Transverse colon (tissue), 4 donors: ENCODE measurements at regions not wholly inside any gene's neighbourhood (a gene's known extent, or its start where the extent isn't known, plus 50 kb on each side); places are given as distances from the start of the nearest gene placed in this dataset.

Experiments
- DNase-seq: peaks from one replicate; pipeline ENCODE4 v3.0.0-alpha.2; 2019
- H3K27ac ChIP-seq, 4 donors: fragments of 200-600 bp; sonication (generic); 2 replicates each; pipeline ENCODE4 v1.5.1; 2016 to 2018; ENCODE audit warnings: inconsistent platforms in 4 of 4
- H3K27me3 ChIP-seq: fragments of 200-600 bp; sonication (generic); 2 replicates; pipeline ENCODE4 v1.5.1; 2017; ENCODE audit warnings: inconsistent platforms
- H3K36me3 ChIP-seq, 4 donors: fragments of 200-600 bp; sonication (generic); 2 replicates each; pipeline ENCODE4 v1.5.1; 2017 to 2019; ENCODE audit warnings: inconsistent platforms in 4 of 4
- H3K4me1 ChIP-seq, 4 donors: fragments of 200-600 bp; sonication (generic); 2 replicates each; pipeline ENCODE4 v1.5.1; 2017 to 2020; ENCODE audit warnings: inconsistent platforms in 4 of 4
- H3K4me3 ChIP-seq, 4 donors: fragments of 200-600 bp; sonication (generic); 1 replicate in 1 of 4; 2 replicates in 3 of 4; pipeline versions ENCODE4 v1.5.1 to v1.6.1; 2017 to 2019; ENCODE audit warnings: inconsistent platforms in 4 of 4
- H3K9me3 ChIP-seq, 2 donors: fragments of 200-600 bp; sonication (generic); 2 replicates each; pipeline ENCODE4 v1.5.1; 2017 to 2019; ENCODE audit warnings: inconsistent platforms in 2 of 2
- CTCF ChIP-seq, 5 experiments: fragments of 200-600 bp in 3 of 5; fragments of 450-650 bp in 2 of 5; sonication (generic) in 3 of 5; IDR thresholded peaks; 1 replicate in 2 of 5; 2 replicates in 3 of 5; pipeline ENCODE4 v1.5.1; 2016 to 2017; ENCODE audit warnings: antibody characterized with exemption in 5 of 5, inconsistent platforms in 3 of 5, mild to moderate bottlenecking in 2 of 5, moderate library complexity in 1 of 5
- EP300 ChIP-seq: sonication (generic); formaldehyde crosslinking; IDR thresholded peaks from one replicate; pipeline ENCODE4 v1.6.1; 2017; ENCODE audit warnings: antibody characterized with exemption, low read depth
- POLR2A ChIP-seq: fragments of 450-650 bp; IDR thresholded peaks from one replicate; pipeline ENCODE4 v1.6.1; 2016; ENCODE audit warnings: antibody characterized with exemption, mild to moderate bottlenecking, moderate library complexity
- POLR2AphosphoS5 ChIP-seq, 3 donors: sonication (generic); formaldehyde crosslinking; IDR thresholded peaks; one replicate each; pipeline ENCODE4 v1.6.1; 2016; ENCODE audit warnings: antibody characterized with exemption in 3 of 3
- WGBS, 2 donors: methylation state at CpG; one replicate each; pipeline ENCODE4 v1.1.5; 2018; ENCODE audit warnings: low coverage in 1 of 2; 5-methylcytosine and 5-hydroxymethylcytosine counted together
- in situ Hi-C, 4 donors: fragments of 200-750 bp; cut with MboI; loops; one replicate each; pipeline versions ENCODE4 v1.15.0 to v1.15.1; 2017; ENCODE audit warnings: low sequenced_read_pairs in 3 of 4, low pct_ligation_motif_present in 1 of 4, low pct_unique_long_range_greater_than_20kb in 1 of 4
- intact Hi-C: fragments of 100-400 bp; cut with DNase I; formaldehyde crosslinking; loops from one replicate; pipeline ENCODE4 v1.15.1; 2023; ENCODE audit warnings: low total_unique reads

GRCh38 chr7:94247970-94248369 is 146.7 kb upstream of the COL1A2 start:
- in situ Hi-C loops, result no loop called here
- Histone ChIP-seq H3K27ac (no peak overlapping the region), H3K4me1 (no peaks in the 10 kb centered on the region), H3K4me3 (no peak overlapping the region), H3K36me3 (no peaks in the 10 kb centered on the region), H3K27me3 (no peaks in the 10 kb centered on the region), H3K9me3 (no peaks in the 10 kb centered on the region)
- DNase-seq, result no peak
- intact Hi-C loops, result no loop called here
- no peak for TF ChIP-seq POLR2AphosphoS5 (IDR thresholded peaks at IDR 0.05)
- TF ChIP-seq EP300, result no peak
- no peak for TF ChIP-seq POLR2A
- TF ChIP-seq CTCF (IDR thresholded peaks at IDR 0.05), result no peak

GRCh38 chr7:94249631-94250030 is 145.1 kb upstream of the COL1A2 start:
- Histone ChIP-seq H3K27ac (no peak overlapping the region), H3K9me3 (no peaks in the 10 kb centered on the region), H3K4me3 (no peak overlapping the region), H3K36me3 (no peaks in the 10 kb centered on the region), H3K4me1 (no peaks in the 10 kb centered on the region), H3K27me3 (no peaks in the 10 kb centered on the region)
- in situ Hi-C loops, result no loop called here
- TF ChIP-seq EP300 (no peak), CTCF (IDR thresholded peaks at IDR 0.05) (no peak), POLR2AphosphoS5 (IDR thresholded peaks at IDR 0.05) (no peak), POLR2A (no peak)
- intact Hi-C loops, result no loop called here
- 49 to 60% methylated on average over 1 to 3 of the region's 3 CpGs for WGBS, 2 donors
- no peak for DNase-seq

- in situ Hi-C loops (no loop called here), intact Hi-C loops (no loop called here)
- DNase-seq, result no peak
- Histone ChIP-seq H3K4me3 (no peak overlapping the region), H3K27ac (no peak overlapping the region), H3K9me3 (no peaks in the 10 kb centered on the region), H3K36me3 (no peaks in the 10 kb centered on the region), H3K4me1 (no peaks in the 10 kb centered on the region), H3K27me3 (no peaks in the 10 kb centered on the region)
- TF ChIP-seq POLR2A, result no peak
- no peak for TF ChIP-seq POLR2AphosphoS5 (IDR thresholded peaks at IDR 0.05)
- TF ChIP-seq CTCF (IDR thresholded peaks at IDR 0.05), result no peak
- no peak for TF ChIP-seq EP300
- 35 to 52% methylated on average over 2 of the region's 2 CpGs for WGBS, 2 donors
These were observed 144.6 kb upstream of the COL1A2 start for GRCh38 chr7:94250124-94250523.

GRCh38 chr7:94250987-94251386 is 143.7 kb upstream of the COL1A2 start:
- no peaks in the 10 kb centered on the region for H3K4me1 ChIP-seq
- TF ChIP-seq POLR2A (no peak), EP300 (no peak), POLR2AphosphoS5 (IDR thresholded peaks at IDR 0.05) (no peak), CTCF (IDR thresholded peaks at IDR 0.05) (no peak)
- WGBS, 2 donors, result 55% methylated on average over 1 of the region's 1 CpG; no CpG with 5 or more reads in 1 of the 2 donors
- H3K27me3 ChIP-seq, result no peaks in the 10 kb centered on the region
- no peak overlapping the region for H3K27ac ChIP-seq
- in situ Hi-C loops, result no loop called here
- no peak overlapping the region for H3K4me3 ChIP-seq
- no peaks in the 10 kb centered on the region for H3K9me3 ChIP-seq
- intact Hi-C loops, result no loop called here
- no peaks in the 10 kb centered on the region for H3K36me3 ChIP-seq
- no peak for DNase-seq
